GM12873 (cell line): ENCODE measurements at regions not wholly inside any gene's neighbourhood (a gene's known extent, or its start where the extent isn't known, plus 50 kb on each side); places are given as distances from the start of the nearest gene placed in this dataset.

Experiments
- CTCF ChIP-seq: IDR thresholded peaks from 2 replicates; pipeline ENCODE4 v1.5.1; 2012; ENCODE audit warnings: low read depth, mild to moderate bottlenecking, moderate library complexity, low read length, control low read depth; ENCODE audit not compliant: insufficient read depth; ENCODE audit errors: missing control alignments

GRCh38 chr5:109612278-109612905 lies 77.3 kb upstream of the MAN2A1 start:
- TF ChIP-seq CTCF: no peak

- TF ChIP-seq CTCF: no peak
Measured at GRCh38 chr5:109611505-109611904, 78.2 kb upstream of the MAN2A1 start.

GRCh38 chr5:109611061-109611460 lies 78.7 kb upstream of the MAN2A1 start:
- TF ChIP-seq CTCF: no peak

- TF ChIP-seq CTCF: no peak
Measured at GRCh38 chr5:109610581-109610980, 79.1 kb upstream of the MAN2A1 start.

- TF ChIP-seq CTCF: no peak
Measured at GRCh38 chr5:109605207-109605730, 84.5 kb upstream of the MAN2A1 start.

GRCh38 chr5:109604758-109605157 lies 85.0 kb upstream of the MAN2A1 start:
- TF ChIP-seq CTCF: no peak

- TF ChIP-seq CTCF: no peak
Measured at GRCh38 chr5:109601736-109602135, 88.0 kb upstream of the MAN2A1 start.
